ENCODE measurements at regions not wholly inside any gene's neighbourhood (a gene's known extent, or its start where the extent isn't known, plus 50 kb on each side); places are given as distances from the start of the nearest gene placed in this dataset.
A peak's percentile ranks its signal among the peaks of the same experiment; 100 is the strongest.
"Not testable (repeated sequence)": the region's sequence is repeated elsewhere in the genome, so short reads cannot be mapped to it uniquely, and the experiment has no call there.

DNA sequence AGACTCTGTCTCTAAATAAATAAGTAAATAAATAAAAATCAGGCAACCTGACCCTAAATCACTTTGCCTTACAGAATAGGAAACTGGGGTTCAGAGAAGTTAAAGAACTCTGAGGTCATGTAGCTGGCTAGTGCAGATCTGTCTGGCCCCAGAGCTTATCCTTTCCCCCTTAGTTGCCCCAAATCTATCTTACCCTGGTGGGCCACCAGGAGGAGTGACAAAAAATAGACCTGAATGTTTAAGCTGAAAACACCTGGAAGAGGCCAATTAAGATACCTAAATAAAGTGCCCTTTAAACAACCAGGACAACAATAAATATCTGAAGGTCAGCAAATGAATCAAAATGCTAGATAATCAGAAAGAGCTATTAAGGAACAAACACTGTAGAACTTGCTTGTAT is 59.7 kb downstream of the TEX35 start:
- DNase-seq = no peak

DNA sequence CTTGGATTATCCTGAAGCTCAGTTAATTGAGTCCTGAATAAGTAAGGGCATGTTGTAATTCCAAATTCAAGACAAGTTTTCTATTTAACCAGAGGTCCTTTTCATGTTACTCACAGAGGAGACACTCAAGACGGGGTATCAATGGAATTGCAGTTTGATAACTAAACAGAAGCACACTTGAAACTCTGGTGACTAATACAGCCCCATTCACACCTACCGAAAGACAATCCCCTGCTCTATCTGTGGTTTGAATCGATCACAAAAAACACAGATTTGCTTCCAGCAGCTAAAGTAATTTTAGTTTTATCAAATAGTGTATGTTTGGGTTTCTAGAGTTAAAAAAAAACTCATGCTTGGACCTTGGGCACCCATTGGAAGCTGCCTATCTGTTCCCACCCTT is 60.4 kb downstream of the TEX35 start:
- no peak for DNase-seq

GRCh38 chr1:178574345-178574744 is 61.4 kb downstream of the TEX35 start:
- DNase-seq = no peak

DNA sequence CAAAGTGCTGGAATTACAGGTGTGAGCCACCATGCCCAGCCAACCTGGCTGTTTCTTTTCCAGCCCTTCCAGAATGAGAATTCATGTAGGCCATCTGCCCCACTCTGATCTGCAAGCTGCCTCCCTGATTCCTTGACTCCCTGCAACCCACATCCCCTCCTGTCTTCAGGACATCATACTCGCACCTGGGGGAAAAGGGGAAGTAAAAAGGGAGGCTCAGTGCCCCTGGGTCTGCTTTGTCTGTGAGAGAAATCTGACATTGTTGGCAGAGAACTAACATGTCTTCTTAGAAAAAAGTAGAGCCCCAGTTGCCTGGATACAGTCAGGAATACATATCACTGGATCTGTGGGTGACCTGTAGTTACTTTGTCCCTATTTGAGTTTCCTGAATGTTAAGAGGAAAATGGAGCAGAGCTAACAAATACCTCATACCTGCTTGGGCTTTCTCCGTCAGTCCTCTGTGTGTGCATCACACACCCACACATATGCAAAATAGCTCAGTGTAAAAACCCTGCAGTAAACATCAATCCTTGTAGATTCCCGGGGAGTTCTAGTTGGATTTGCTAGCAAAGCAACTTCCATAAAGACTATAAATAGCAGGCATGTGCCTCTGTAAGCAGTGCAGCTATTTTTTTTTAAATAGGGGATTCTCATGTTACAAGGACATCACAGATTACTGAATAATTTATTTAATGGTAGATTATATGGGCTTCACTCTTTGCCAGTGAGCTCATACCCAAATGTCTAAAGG is 62.9 kb downstream of the TEX35 start:
- DNase-seq = no peak

GRCh38 chr1:178576841-178577240 is 63.9 kb downstream of the TEX35 start:
- DNase-seq = no peak

DNA sequence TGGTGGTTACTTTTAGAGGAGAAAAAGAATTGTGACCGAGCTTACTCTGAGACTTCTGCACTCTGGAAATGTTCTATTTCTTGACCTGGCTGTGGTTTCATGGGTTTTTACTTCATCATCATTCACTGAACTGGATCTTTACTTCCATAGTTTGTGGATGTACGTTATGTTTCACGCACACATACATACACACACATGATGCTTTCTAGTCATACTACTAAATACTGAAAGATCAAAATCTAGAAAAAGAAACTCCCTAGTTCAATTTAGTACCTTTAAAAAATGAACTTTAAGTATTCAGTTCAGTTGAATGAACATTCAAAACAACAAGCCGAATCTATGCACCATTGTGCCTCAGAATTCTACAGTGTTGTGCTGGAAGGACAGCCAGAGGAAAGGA is 65.0 kb downstream of the TEX35 start:
- DNase-seq = no peak

DNA sequence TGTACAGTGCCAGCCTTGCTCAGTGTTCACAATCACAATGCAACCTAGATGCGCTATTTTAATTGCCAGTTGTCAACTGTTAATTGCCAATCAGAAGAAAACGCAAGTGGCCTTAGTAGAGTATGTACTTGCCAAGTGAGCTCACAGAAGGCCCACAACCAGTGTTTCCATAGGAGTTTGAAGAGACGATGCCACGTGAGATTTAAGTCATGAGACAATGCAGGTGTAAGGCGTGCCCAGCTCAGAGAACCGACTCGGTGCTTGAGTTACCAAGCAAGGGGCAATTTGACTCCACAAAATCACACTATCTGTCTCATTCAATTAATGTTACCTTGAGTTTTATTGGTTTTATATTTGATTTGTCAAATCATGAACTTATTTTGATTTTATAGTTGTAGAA is 65.6 kb downstream of the TEX35 start:
- DNase-seq = no peak

DNA sequence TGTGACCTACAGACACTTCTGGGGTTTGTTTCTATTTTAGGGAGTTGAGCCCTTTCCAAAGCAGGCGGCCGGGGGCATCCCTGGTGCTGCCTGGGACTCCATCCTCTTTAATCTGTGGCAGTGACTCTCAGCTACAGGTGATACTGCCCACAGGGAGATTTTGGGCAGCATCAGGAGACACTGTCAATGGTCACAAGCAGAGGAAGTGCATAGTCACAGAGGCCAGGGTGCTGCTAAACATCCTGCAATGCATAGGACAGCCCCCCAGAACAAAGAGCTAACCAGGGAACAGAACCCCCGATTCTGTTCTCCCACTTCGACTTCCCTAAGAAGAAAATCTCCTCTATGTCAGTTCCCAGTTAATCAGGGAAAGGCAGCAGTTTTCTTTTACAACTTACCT is 66.2 kb downstream of the TEX35 start:
- DNase-seq = no peak

GRCh38 chr1:178579562-178579961 is 66.7 kb downstream of the TEX35 start:
- DNase-seq = no peak

- no peak for DNase-seq
These were observed 67.2 kb downstream of the TEX35 start for GRCh38 chr1:178580096-178580495.

DNA sequence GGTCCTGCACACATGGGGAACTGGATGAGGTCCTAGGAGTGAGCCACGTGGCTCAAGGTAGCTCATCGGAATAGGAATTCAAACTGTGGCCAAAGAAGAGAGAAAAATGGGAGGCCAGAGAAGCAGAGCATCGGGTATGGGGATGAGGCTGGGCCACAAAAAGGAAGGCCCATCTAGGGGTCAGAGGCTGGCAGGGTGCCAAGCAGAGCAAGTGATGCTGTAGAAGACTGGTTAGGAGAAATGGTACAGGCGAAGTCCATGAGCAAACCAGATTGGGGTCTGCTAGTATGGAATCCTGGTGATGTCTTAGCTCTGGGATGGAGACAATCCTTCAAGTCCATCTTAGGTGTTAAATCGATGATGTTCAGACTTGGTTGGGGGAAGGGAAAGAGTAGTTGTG is 68.0 kb downstream of the TEX35 start:
- DNase-seq = no peak

DNA sequence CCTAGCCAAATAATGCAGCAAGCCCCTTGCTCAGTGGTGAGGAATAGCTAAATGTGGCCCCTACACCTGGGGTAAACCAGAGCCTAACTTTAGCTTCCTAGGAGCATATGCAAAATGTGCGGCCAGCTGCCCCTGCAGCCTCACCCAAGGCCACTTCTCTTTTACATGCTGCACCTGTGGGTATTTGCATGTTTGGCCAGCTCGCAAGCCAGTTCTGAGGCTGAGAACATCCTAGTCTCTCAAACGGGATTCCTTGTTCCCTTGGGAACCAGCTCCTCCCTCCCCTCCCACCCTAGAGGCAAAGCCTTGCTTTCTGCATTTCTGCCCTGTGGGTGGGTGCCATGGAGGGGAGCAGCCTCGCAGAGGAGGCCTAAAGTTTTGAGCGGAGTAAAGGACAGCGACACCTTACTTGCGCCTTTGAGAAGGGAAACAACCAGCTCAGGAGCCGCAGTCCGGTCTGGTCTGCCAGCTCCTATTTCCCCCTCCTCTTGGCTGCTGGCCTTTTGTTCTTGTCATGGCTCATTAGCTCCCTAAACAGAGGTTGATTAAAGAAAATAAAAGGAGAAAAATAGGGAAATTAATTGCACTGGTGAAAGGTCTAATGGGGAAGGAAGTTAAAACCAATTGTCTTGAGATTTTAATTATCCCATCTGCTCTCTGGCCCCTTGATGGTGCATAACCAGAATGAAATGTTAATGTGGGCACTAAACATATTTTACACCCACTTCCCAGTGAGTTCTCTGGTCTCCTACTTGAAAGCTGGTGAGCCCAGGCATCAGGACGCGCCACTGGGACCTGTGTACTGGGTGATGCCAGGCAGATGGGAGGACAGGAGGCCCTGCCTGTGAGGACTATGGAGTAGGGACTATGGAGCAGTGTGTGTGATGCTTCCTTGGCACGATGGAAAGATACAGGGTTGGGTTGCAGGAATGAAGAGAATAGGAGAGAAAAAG is 68.7 kb downstream of the TEX35 start:
- DNase-seq = no peak

DNA sequence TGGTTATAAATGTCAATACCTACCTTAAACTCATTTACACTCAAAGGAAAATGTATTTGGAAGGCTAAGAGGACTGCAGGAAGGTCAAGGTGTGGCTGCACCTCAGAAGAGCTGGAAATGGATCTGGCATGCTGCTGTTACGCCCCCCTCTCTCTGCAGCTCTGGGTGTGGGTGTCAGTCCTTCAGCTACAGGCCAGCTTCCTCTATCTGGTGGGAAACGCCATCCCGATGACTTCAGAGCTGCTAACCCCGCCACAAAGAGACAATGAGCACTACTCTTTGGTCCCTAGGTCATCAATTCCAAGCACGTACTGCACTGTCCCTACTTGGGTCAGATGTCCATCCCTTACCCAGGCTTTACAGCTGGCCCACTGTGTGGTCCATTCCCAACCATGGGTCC is 74.2 kb downstream of the TEX35 start:
- no peak for DNase-seq

- DNase-seq = no peak
These were observed 75.1 kb downstream of the TEX35 start for GRCh38 chr1:178587975-178588374.

GRCh38 chr1:178589042-178589441 is 76.1 kb downstream of the TEX35 start:
- not testable (repeated sequence) for DNase-seq

DNA sequence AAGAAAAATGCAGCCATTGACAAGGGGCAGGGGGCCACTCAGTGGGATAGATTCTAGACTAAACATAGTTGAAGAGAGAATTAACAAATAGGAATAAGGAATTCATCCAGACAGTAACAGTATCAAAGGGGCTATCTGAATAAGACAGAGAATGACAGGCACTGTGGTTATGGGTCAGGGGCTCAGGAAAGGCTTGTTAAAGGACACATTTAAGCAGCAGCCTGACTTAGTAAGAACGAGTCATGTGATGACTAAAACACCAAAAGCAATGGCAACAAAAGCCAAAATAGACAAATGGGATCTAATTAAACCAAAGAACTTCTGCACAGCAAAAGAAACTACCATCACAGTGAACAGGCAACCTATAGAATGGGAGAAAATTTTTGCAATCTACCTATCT is 78.9 kb downstream of the TEX35 start:
- DNase-seq = not testable (repeated sequence)

GRCh38 chr1:178593515-178593914 is 80.6 kb downstream of the TEX35 start:
- DNase-seq = no peak

DNA sequence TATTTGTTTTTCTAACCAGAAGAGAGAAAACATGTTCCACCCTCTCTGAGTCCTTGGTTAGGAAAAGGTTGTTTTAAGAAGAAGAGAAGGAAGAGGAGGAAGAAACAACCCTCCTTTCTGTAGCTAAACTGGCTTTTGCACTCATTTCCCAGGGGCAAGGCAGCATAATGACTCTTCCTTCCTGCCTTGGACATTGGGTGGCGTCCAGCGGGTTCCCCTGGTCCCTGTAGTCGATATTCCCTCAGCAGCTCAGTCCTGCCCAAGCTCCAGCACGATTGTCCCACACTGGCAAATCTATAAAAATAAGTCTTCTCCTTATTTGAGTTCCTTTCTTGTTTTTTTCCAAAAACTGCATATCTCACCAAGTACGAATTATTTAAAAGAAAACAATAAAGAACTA is 81.2 kb downstream of the TEX35 start:
- DNase-seq = no peak

DNA sequence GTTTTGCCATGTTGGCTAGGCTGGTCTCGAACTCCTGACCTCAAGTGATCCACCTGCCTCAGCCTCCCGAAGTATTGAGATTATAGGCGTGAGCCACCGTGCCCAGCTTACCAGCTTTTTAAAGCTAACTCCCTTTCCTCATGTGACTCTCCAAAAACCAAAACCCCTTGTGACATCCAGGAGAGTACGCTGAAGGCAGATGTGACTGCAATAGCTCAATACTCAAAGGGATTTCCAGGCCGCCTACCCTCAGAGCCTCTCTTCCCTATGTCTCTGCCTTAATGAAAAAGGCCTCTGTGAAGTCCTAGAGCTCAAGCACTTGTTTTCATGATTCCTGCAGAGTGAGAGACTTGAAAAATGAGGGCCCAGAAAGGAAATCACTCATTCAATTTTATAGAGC is 82.6 kb downstream of the TEX35 start:
- no peak for DNase-seq

- no peak for DNase-seq
These were observed 86.2 kb downstream of the TEX35 start for GRCh38 chr1:178599087-178599486.

DNA sequence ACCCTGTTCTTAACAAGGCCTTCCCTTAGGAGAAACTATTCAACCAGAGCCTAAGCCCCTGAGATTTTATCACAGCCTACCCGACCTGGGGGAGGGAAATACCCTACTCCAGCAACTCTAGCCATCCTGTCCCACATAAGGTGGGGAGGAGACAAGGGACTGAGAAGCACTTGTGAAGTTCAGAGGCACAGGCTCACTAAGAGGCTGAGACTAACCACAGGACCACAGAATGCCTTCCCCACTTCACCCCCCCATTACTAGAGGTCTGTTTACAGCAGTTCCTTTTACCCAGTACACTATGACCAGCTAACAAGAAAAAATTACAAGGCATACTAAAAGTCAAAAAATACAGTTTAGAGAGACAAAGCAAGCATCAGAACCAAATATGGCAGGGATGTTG is 86.8 kb downstream of the TEX35 start:
- no peak for DNase-seq

GRCh38 chr1:178603926-178604325 is 91.0 kb downstream of the TEX35 start:
- DNase-seq = no peak

DNA sequence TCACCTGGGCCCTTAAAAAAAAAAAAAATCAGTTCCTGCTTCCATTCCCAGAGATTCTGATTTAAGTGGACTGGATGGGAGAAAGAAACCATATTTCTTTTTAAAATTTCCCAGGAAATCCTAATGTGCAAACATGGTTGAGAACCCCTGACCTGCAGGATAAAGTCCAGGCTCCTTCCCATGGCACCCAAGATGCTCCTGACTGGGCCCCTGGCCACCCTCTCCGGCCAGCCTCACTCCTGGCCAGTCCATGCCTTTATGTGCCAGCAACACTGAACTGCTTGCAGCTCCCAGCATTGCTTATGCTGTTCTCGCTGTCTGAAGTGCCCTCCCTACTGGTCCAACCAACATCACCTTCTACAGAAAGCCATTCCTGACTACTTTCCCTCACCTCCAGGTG is 93.9 kb downstream of the TEX35 start:
- no peak for DNase-seq

- DNase-seq = peak; percentile 41
These were observed 95.0 kb downstream of the TEX35 start for GRCh38 chr1:178607718-178608408.

Measured in GF-D8 (cell line).